Trophoblast cell (in vitro differentiated cells and primary cell): ENCODE measurements at regions not wholly inside any gene's neighbourhood (a gene's known extent, or its start where the extent isn't known, plus 50 kb on each side); places are given as distances from the start of the nearest gene placed in this dataset.

Experiments
- DNase-seq, 2 donors: peaks; one replicate each; pipeline ENCODE4 v3.0.0-alpha.2; 2016
- H2AFZ ChIP-seq: 2 replicates; pipeline ENCODE4 v1.6.1; 2013; ENCODE audit warnings: low read length, moderate library complexity, mild to moderate bottlenecking; ENCODE audit not compliant: insufficient read depth, poor library complexity
- H2AK5ac ChIP-seq: 2 replicates; pipeline ENCODE4 v1.6.1; 2013; ENCODE audit warnings: mild to moderate bottlenecking, low read length
- H2BK120ac ChIP-seq: 2 replicates; pipeline ENCODE4 v1.6.1; 2013; ENCODE audit warnings: low read length, mild to moderate bottlenecking, moderate library complexity; ENCODE audit not compliant: insufficient read depth, poor library complexity
- H2BK12ac ChIP-seq: 2 replicates; pipeline ENCODE4 v1.6.1; 2013; ENCODE audit warnings: mild to moderate bottlenecking, low read length, moderate library complexity
- H2BK5ac ChIP-seq: 2 replicates; pipeline ENCODE4 v1.6.1; 2013; ENCODE audit warnings: low read length, low read depth, moderate library complexity, mild to moderate bottlenecking; ENCODE audit not compliant: poor library complexity
- H3K14ac ChIP-seq: 2 replicates; pipeline ENCODE4 v1.6.1; 2013; ENCODE audit warnings: mild to moderate bottlenecking, low read length
- H3K18ac ChIP-seq: 2 replicates; pipeline ENCODE4 v1.6.1; 2013; ENCODE audit warnings: mild to moderate bottlenecking, low read length
- H3K23ac ChIP-seq: 2 replicates; pipeline ENCODE4 v1.6.1; 2013; ENCODE audit warnings: low read length
- H3K27ac ChIP-seq: 2 replicates; pipeline ENCODE4 v1.5.1; 2013; ENCODE audit warnings: low read depth, mild to moderate bottlenecking, inconsistent platforms, low read length, moderate library complexity
- H3K27me3 ChIP-seq: 2 replicates; pipeline ENCODE4 v1.6.1; 2013; ENCODE audit warnings: inconsistent platforms, mild to moderate bottlenecking, low read length, moderate library complexity; ENCODE audit not compliant: insufficient read depth
- H3K36me3 ChIP-seq, 2 experiments: 1 replicate in 1 of 2; 2 replicates in 1 of 2; pipeline ENCODE4 v1.6.1; 2013; ENCODE audit warnings: low read length in 2 of 2, mild to moderate bottlenecking in 2 of 2, moderate library complexity in 1 of 2; ENCODE audit not compliant: insufficient read depth in 2 of 2, control insufficient read depth in 1 of 2
- H3K4ac ChIP-seq: 2 replicates; pipeline ENCODE4 v1.6.1; 2013; ENCODE audit warnings: low read depth, mild to moderate bottlenecking, low read length, moderate library complexity
- H3K4me1 ChIP-seq, 2 experiments: 1 replicate in 1 of 2; 2 replicates in 1 of 2; pipeline ENCODE4 v1.6.1; 2013; ENCODE audit warnings: low read length in 2 of 2, mild to moderate bottlenecking in 2 of 2, moderate library complexity in 1 of 2; ENCODE audit not compliant: insufficient read depth in 2 of 2, control insufficient read depth in 1 of 2
- H3K4me2 ChIP-seq: 2 replicates; pipeline ENCODE4 v1.6.1; 2013; ENCODE audit warnings: inconsistent platforms, mild to moderate bottlenecking, low read length, moderate library complexity
- H3K4me3 ChIP-seq: 2 replicates; pipeline ENCODE4 v1.5.1; 2013; ENCODE audit warnings: mild to moderate bottlenecking, low read depth, low read length, inconsistent platforms
- H3K79me1 ChIP-seq: one replicate; pipeline ENCODE4 v1.6.1; 2013; ENCODE audit warnings: low read length
- H3K79me2 ChIP-seq: 2 replicates; pipeline ENCODE4 v1.6.1; 2013; ENCODE audit warnings: low read length, mild to moderate bottlenecking; ENCODE audit not compliant: control insufficient read depth, insufficient read depth, poor library complexity
- H3K9ac ChIP-seq: 2 replicates; pipeline ENCODE4 v1.6.1; 2013; ENCODE audit warnings: mild to moderate bottlenecking, low read length
- H3K9me3 ChIP-seq: 2 replicates; pipeline ENCODE4 v1.6.1; 2013; ENCODE audit warnings: low read depth, mild to moderate bottlenecking, control low read depth, inconsistent platforms, low read length; ENCODE audit not compliant: insufficient read depth
- H4K12ac ChIP-seq: 2 replicates; pipeline ENCODE4 v1.6.1; 2013; ENCODE audit warnings: low read depth, mild to moderate bottlenecking, low read length, moderate library complexity
- H4K8ac ChIP-seq: 2 replicates; pipeline ENCODE4 v1.6.1; 2013; ENCODE audit warnings: low read depth, mild to moderate bottlenecking, low read length, moderate library complexity
- H4K91ac ChIP-seq: one replicate; pipeline ENCODE4 v1.6.1; 2013; ENCODE audit warnings: low read depth, mild to moderate bottlenecking, low read length, moderate library complexity
- WGBS: extraction: QIAGEN DNeasy Blood & Tissue Kit; methylation state at CpG from one replicate; pipeline ENCODE4 v1.1.7; 2013; ENCODE audit warnings: missing lambda C conversion rate; ENCODE audit not compliant: insufficient read length, insufficient coverage; ENCODE audit errors: extremely low coverage; 5-methylcytosine and 5-hydroxymethylcytosine counted together

DNA sequence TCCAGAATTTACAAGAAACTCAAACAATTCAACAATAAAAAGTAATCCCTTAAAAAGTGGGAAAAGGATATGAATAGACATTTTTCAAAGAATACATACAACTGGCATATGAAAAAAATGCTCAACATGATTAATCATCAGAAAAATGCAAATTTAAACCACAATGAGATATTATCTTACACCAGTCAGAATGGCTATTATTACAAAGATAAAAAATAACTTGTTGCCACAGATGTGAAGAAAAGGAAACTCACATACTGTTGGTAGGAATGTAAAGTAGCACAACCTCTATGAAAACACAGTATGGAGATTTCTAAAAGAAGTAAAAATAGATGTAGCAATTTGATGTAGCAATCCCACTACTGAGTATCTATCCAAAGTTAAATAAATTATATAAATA, 65.1 kb upstream of the DIAPH2 start:
- H3K27me3 ChIP-seq = no peaks in the 10 kb centered on the region
- H3K4me2 ChIP-seq = no peak overlapping the region
- no peaks in the 10 kb centered on the region for H3K9me3 ChIP-seq
- H4K91ac ChIP-seq = no peak overlapping the region
- H3K36me3 ChIP-seq = no peaks in the 10 kb centered on the region
- DNase-seq = peak in 1 of 2 donors; percentile 2
- H2BK5ac ChIP-seq = no peak overlapping the region
- H2BK120ac ChIP-seq = no peak overlapping the region
- H3K27ac ChIP-seq = no peak overlapping the region
- no peak overlapping the region for H3K4ac ChIP-seq
- H3K4me3 ChIP-seq = no peak overlapping the region
- H4K12ac ChIP-seq = no peak overlapping the region
- no peak overlapping the region for H3K18ac ChIP-seq
- H3K4me1 ChIP-seq = no peaks in the 10 kb centered on the region
- H2AFZ ChIP-seq = no peak overlapping the region
- no peak overlapping the region for H3K14ac ChIP-seq
- no peaks in the 10 kb centered on the region for H3K79me2 ChIP-seq
- H4K8ac ChIP-seq = no peak overlapping the region
- no peak overlapping the region for H2BK12ac ChIP-seq
- no peak overlapping the region for H3K9ac ChIP-seq
- no peak overlapping the region for H2AK5ac ChIP-seq
- H3K79me1 ChIP-seq = no peaks in the 10 kb centered on the region
- no peak overlapping the region for H3K23ac ChIP-seq

DNA sequence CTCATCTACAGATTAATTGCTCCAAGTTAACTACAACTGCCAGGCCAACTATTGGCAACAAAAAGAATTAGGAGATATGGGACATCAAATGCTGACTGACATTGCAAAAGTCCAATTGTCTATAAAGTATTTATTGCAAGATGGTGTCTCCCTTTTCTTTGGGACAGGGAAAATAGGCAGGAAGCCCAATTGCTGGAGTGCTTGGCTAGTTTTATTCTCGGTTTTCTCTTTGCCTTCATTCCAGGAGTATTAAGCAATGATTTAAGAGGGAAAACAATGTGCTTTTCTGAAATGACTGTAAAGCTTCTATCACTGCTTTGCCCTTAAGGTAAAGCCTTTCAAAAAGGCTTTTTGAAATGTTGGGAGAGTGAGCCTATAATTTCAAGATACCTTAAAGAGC, 62.8 kb upstream of the DIAPH2 start:
- no CpG with 5 or more reads among the region's 1 CpG for WGBS
- Histone ChIP-seq H3K9me3 (no peaks in the 10 kb centered on the region), H4K8ac (no peak overlapping the region), H2BK5ac (no peak overlapping the region), H2BK120ac (no peak overlapping the region), H2AFZ (no peak overlapping the region), H3K79me1 (no peaks in the 10 kb centered on the region), H3K27me3 (no peaks in the 10 kb centered on the region), H3K27ac (no peak overlapping the region), H4K12ac (no peak overlapping the region), H3K36me3 (no peaks in the 10 kb centered on the region), H3K4me1 (no peaks in the 10 kb centered on the region), H4K91ac (no peak overlapping the region), H3K4me2 (no peak overlapping the region), H3K18ac (no peak overlapping the region), H2AK5ac (no peak overlapping the region), H3K23ac (no peak overlapping the region), H3K4me3 (no peak overlapping the region), H3K14ac (no peak overlapping the region), H3K79me2 (no peaks in the 10 kb centered on the region), H2BK12ac (no peak overlapping the region), H3K4ac (no peak overlapping the region), H3K9ac (no peak overlapping the region)
- DNase-seq = no peak
